ENCODE measurements at regions not wholly inside any gene's neighbourhood (a gene's known extent, or its start where the extent isn't known, plus 50 kb on each side); places are given as distances from the start of the nearest gene placed in this dataset.

- TF ChIP-seq FOXP1 (CRISPR knock-in tag; IDR thresholded peaks at IDR 0.05; ENCODE audit: borderline replicate concordance) = no peak
- TF ChIP-seq CREB1 (CRISPR knock-in tag; IDR thresholded peaks at IDR 0.05) = no peak
- TF ChIP-seq ZNF121 (CRISPR knock-in tag; IDR thresholded peaks at IDR 0.05) = no peak
- TF ChIP-seq ESRRA (CRISPR knock-in tag; IDR thresholded peaks at IDR 0.05; ENCODE audit: borderline replicate concordance) = no peak
- TF ChIP-seq SOX15 (CRISPR knock-in tag; IDR thresholded peaks at IDR 0.05) = no peak
- TF ChIP-seq NFE2L1 (CRISPR knock-in tag; IDR thresholded peaks at IDR 0.05) = no peak
- no peak for TF ChIP-seq STAT6 (CRISPR knock-in tag; conservative IDR thresholded peaks at IDR 0.05; ENCODE audit: low read depth)
Observed at GRCh38 chr13:109509154-109509900, 277.1 kb downstream of the IRS2 start (continued).

- Mint-ChIP-seq H3K27ac (no peak overlapping the region), H3K4me3 (no peak overlapping the region), H3K4me1 (no peaks in the 10 kb centered on the region), H3K9me3 (peaks cover 9% of the 10 kb centered on the region), H3K36me3 (peaks cover 7% of the 10 kb centered on the region), H3K27me3 (ENCODE audit: low read depth) (no peaks in the 10 kb centered on the region)
- ChIA-PET CTCF (interaction anchor here (0.7 kb wide), 1 partner anchor 539 kb away, joined by 3 read pairs; no protein-coding TSS in a partner anchor), POLR2A (no interaction called here)
- no peak for TF ChIP-seq USF1 (CRISPR knock-in tag; IDR thresholded peaks at IDR 0.05)
- TF ChIP-seq MXD4 (CRISPR knock-in tag; IDR thresholded peaks at IDR 0.05; ENCODE audit: borderline replicate concordance) = no peak
- TF ChIP-seq ZBTB21 (CRISPR knock-in tag; IDR thresholded peaks at IDR 0.05; ENCODE audit: borderline replicate concordance) = no peak
- TF ChIP-seq ARID4B (CRISPR knock-in tag; IDR thresholded peaks at IDR 0.05; ENCODE audit: borderline replicate concordance) = no peak
- TF ChIP-seq ETV6 (CRISPR knock-in tag; IDR thresholded peaks at IDR 0.05) = no peak
- TF ChIP-seq ELF4 (CRISPR knock-in tag; IDR thresholded peaks at IDR 0.05; ENCODE audit: low read depth) = no peak
- no peak for TF ChIP-seq TCF7 (CRISPR knock-in tag; IDR thresholded peaks at IDR 0.05; ENCODE audit: low read depth)
- TF ChIP-seq IRF2 (CRISPR knock-in tag; IDR thresholded peaks at IDR 0.05; ENCODE audit: borderline replicate concordance, low read depth) = no peak
- TF ChIP-seq CBFB (CRISPR knock-in tag; IDR thresholded peaks at IDR 0.05; ENCODE audit: low read depth) = no peak
- DNase-seq (ENCODE audit: low spot score) (peak; percentile 29), ATAC-seq (peak; percentile 92)
Observed at GRCh38 chr13:109500146-109500773, 286.1 kb downstream of the IRS2 start.
